Peyer's patch (tissue), 4 donors: ENCODE measurements at regions not wholly inside any gene's neighbourhood (a gene's known extent, or its start where the extent isn't known, plus 50 kb on each side); places are given as distances from the start of the nearest gene placed in this dataset.

Experiments used
- DNase-seq, 3 donors: peaks; one replicate each; pipeline ENCODE4 v3.0.0-alpha.2; 2017 to 2019
- H3K27ac ChIP-seq, 4 donors: fragments of 200-600 bp; sonication (generic); one replicate each; pipeline ENCODE4 v1.5.1; 2016 to 2019
- H3K27me3 ChIP-seq, 2 donors: fragments of 200-600 bp; sonication (generic); one replicate each; pipeline ENCODE4 v1.5.1; 2019
- H3K36me3 ChIP-seq, 3 donors: fragments of 200-600 bp; sonication (generic); one replicate each; pipeline ENCODE4 v1.5.1; 2016 to 2019
- H3K4me1 ChIP-seq, 4 donors: fragments of 200-600 bp; sonication (generic); one replicate each; pipeline ENCODE4 v1.5.1; 2016 to 2019
- H3K4me3 ChIP-seq, 4 donors: fragments of 200-600 bp; sonication (generic); 1 replicate in 3 of 4; 2 replicates in 1 of 4; pipeline ENCODE4 v1.5.1; 2016 to 2019; ENCODE audit warnings: mild to moderate bottlenecking in 1 of 4
- H3K9me3 ChIP-seq, 4 donors: fragments of 200-600 bp; sonication (generic); one replicate each; pipeline ENCODE4 v1.5.1; 2016 to 2019; ENCODE audit warnings: mild to moderate bottlenecking in 1 of 4
- CTCF ChIP-seq, 6 experiments: fragments of 450-650 bp in 4 of 6; fragments of 200-600 bp in 2 of 6; sonication (generic) in 1 of 6; IDR thresholded peaks; one replicate each; pipeline ENCODE4 v1.5.1; 2017 to 2019; ENCODE audit warnings: antibody characterized with exemption in 6 of 6, mild to moderate bottlenecking in 3 of 6, moderate library complexity in 1 of 6
- POLR2A ChIP-seq, 2 donors: fragments of 450-650 bp; IDR thresholded peaks; one replicate each; pipeline ENCODE4 v1.5.1; 2017; ENCODE audit warnings: antibody characterized with exemption in 2 of 2, mild to moderate bottlenecking in 2 of 2, moderate library complexity in 2 of 2

GRCh38 chr6:2378891-2379652, 133.7 kb upstream of the GMDS start:
- Histone ChIP-seq H3K4me3 (no peak overlapping the region), H3K27ac (no peak overlapping the region), H3K4me1 (no peaks in the 10 kb centered on the region), H3K27me3 (no peaks in the 10 kb centered on the region), H3K36me3 (no peaks in the 10 kb centered on the region), H3K9me3 (no peaks in the 10 kb centered on the region)
- no peak for DNase-seq
- TF ChIP-seq CTCF (IDR thresholded peaks at IDR 0.05) = no peak
- no peak for TF ChIP-seq POLR2A (IDR thresholded peaks at IDR 0.05)

GRCh38 chr6:2378046-2378657, 132.7 kb upstream of the GMDS start:
- TF ChIP-seq CTCF (IDR thresholded peaks at IDR 0.05) = no peak
- no peak for TF ChIP-seq POLR2A (IDR thresholded peaks at IDR 0.05)
- no peak for DNase-seq
- Histone ChIP-seq H3K36me3 (no peaks in the 10 kb centered on the region), H3K27ac (no peak overlapping the region), H3K4me3 (no peak overlapping the region), H3K4me1 (no peaks in the 10 kb centered on the region), H3K27me3 (no peaks in the 10 kb centered on the region), H3K9me3 (no peaks in the 10 kb centered on the region)

DNA sequence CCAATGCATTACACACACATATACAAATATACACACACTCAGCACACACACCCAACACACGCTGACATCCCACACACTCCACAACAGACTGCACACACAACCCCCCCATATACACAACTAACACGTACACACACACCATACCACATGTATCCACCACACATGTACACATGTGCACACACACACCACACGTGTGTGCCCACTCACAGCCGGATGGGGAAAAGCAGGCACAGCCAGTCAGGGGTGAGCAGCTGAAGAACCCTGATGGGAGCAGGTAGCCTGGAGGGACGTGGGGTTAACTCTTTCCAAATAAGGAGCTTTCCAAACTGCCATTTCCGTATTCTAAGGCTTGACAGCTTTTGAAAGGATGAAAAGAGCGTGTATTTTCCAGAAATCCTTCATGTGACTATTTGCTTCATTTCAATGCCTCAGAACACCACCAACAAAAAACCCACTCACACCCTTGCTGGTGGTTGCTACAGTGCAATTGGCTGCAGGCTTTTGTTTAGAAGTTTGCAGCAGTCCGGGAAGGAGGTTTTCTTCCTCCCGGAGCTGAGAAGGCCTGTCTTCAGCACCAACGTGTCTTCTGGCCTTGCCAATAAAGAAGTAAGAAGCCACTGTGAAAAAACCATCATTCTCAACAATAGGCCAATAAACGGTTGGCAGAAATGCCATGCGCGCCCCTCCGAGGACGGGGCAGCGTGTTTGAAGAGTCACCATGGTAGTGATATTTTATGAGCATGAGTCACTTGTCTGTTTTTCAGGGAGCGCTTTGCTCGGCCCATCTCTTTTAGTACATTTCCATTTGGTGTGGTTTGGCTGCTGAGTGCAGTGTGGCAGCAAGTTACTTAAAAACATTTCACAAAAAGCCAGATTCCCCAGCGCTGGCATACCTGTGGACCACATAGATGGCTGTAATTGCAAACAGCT, 131.3 kb upstream of the GMDS start:
- H3K4me3 ChIP-seq = no peak overlapping the region
- no peaks in the 10 kb centered on the region for H3K36me3 ChIP-seq
- TF ChIP-seq CTCF (IDR thresholded peaks at IDR 0.05) (no peak), POLR2A (IDR thresholded peaks at IDR 0.05) (no peak)
- no peaks in the 10 kb centered on the region for H3K9me3 ChIP-seq
- H3K27me3 ChIP-seq = no peaks in the 10 kb centered on the region
- DNase-seq = no peak
- H3K4me1 ChIP-seq = no peaks in the 10 kb centered on the region
- H3K27ac ChIP-seq = no peak overlapping the region

- Histone ChIP-seq H3K4me3 (no peak overlapping the region), H3K27ac (no peak overlapping the region), H3K9me3 (no peaks in the 10 kb centered on the region), H3K36me3 (no peaks in the 10 kb centered on the region), H3K4me1 (no peaks in the 10 kb centered on the region), H3K27me3 (no peaks in the 10 kb centered on the region)
- no peak for TF ChIP-seq POLR2A (IDR thresholded peaks at IDR 0.05)
- no peak for TF ChIP-seq CTCF (IDR thresholded peaks at IDR 0.05)
- no peak for DNase-seq
Observed at GRCh38 chr6:2375443-2375842, 130.0 kb upstream of the GMDS start.

GRCh38 chr6:2369606-2370005, 124.2 kb upstream of the GMDS start:
- H3K27ac ChIP-seq = no peak overlapping the region
- TF ChIP-seq CTCF (IDR thresholded peaks at IDR 0.05) (no peak), POLR2A (IDR thresholded peaks at IDR 0.05) (no peak)
- no peaks in the 10 kb centered on the region for H3K4me1 ChIP-seq
- H3K36me3 ChIP-seq = no peaks in the 10 kb centered on the region
- no peaks in the 10 kb centered on the region for H3K9me3 ChIP-seq
- no peak overlapping the region for H3K4me3 ChIP-seq
- DNase-seq = no peak
- no peaks in the 10 kb centered on the region for H3K27me3 ChIP-seq
